Activated CD4-positive, alpha-beta T cell treated with anti-CD3 and anti-CD28 coated beads, Interleukin-2, amount 50 U/mL, for 24 hours (primary cell): ENCODE measurements at regions not wholly inside any gene's neighbourhood (a gene's known extent, or its start where the extent isn't known, plus 50 kb on each side); places are given as distances from the start of the nearest gene placed in this dataset.

Experiments used
- DNase-seq, 2 donors: peaks; one replicate each; pipeline ENCODE4 v3.0.0-alpha.2; 2020; ENCODE audit warnings: low read depth in 1 of 2, low spot score in 1 of 2

DNA sequence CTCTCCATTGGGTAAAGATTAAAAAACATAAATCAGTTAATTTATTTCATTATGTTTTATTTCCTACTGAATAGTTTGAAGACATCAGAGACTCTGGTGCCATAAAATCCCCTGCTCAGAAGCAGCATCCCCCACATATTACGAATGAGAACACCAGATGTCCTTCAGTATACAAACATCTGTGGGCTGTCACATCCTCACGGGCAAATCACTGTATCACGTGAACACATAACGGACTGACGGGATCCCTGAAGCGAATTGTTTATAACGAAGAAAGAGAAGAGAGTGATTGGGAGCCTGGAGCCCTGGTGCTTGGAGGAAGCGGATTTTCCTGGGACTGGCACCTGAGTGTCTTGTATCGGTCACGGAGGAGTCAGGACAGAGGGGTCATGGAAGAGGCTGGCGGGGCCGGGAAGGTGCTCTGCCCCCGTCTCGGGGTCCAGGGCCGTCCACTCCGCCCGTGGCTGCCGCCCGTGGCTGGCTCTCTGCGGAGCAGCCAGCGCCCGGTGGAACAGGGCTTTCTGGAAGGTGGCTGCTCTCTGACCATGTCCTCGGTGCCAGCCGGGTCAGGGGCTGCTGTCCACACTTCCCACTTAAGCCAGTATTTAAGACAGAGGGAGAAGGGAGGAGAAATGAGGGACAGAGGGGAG is 452.7 kb upstream of the FAT1 start:
- no peak for DNase-seq

GRCh38 chr4:187178084-187178483 is 454.4 kb upstream of the FAT1 start:
- no peak for DNase-seq

DNA sequence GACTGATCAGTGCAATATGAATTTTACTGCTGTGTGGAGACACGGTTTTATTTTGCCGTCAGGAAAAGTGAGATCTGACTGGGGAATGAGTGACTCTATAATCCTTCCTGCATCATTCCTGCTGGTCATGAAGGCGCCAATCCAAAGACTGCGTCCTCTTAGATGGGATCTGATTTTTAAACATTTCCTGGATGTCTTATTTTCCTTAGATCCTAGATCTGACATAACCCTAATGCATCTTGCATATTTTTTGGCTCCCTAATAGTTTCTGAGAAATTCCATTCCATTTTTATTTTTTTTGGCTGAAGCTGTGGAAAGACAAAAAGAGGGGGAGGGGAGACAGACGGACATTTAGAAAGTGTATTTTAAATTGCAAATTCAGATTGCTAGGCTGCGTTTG is 454.9 kb upstream of the FAT1 start:
- DNase-seq = no peak

- DNase-seq = no peak
These were observed 455.7 kb upstream of the FAT1 start for GRCh38 chr4:187179086-187180058.

- DNase-seq = no peak
These were observed 457.4 kb upstream of the FAT1 start for GRCh38 chr4:187181054-187181453.

- no peak for DNase-seq
These were observed 459.7 kb upstream of the FAT1 start for GRCh38 chr4:187183346-187183745.

DNA sequence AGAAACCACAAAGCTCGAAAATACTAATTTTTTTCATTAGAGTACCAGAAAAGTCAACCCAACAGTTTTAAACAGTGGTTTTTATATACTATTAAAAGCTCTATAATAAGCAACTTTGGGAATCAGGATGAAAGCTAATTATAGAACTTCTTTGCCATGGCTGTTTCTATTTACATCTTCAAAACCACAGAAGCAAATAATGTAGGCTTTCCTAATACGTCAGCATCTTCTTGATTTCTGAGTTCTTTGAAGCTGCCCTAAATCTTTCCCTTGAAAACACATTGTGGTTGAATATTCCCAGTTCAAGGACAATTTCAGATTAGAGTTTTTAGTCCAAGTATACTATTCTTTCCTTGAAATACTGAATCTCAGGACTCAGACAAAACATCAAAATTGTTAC is 460.2 kb upstream of the FAT1 start:
- no peak for DNase-seq

GRCh38 chr4:187184508-187184907 is 460.9 kb upstream of the FAT1 start:
- DNase-seq = no peak

DNA sequence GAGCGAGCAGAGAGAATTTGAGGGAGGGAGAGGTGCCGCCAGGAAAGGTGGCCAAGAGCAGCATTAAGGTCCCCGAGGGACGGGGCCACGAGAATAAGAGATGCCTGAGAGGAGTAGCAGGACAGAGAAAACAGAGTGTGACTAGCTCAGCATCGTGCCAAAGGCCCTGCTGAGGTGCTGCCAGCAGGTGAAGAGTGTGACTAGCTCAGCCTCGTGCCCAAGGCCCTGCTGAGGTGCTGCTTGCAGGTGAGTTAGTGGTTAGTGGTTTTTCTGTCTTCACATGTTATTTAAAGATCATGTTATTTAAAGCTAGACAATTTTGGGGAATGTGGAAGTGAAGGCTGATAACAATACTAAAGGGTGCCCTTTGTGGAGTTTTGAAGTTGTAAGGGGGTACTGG is 464.5 kb upstream of the FAT1 start:
- no peak for DNase-seq

DNA sequence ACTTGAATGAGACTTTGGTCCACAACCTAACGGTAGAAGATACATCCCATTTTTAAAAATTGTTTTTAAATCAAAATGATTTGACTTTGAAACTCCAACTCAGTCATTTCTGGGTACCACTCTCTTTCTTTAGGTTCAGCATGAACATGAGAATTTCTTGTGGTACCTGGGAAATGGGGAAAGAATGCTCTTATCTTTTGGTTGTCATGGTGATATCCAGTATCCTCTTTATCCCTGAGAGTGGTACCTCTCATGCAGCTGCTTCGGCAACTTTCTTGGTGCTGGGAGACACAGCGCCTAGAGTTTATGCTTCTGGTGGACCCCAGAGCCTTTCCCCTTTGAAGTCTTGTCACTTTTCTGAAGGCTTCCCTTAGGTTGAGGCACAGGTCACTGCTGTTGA is 465.1 kb upstream of the FAT1 start:
- DNase-seq = no peak

DNA sequence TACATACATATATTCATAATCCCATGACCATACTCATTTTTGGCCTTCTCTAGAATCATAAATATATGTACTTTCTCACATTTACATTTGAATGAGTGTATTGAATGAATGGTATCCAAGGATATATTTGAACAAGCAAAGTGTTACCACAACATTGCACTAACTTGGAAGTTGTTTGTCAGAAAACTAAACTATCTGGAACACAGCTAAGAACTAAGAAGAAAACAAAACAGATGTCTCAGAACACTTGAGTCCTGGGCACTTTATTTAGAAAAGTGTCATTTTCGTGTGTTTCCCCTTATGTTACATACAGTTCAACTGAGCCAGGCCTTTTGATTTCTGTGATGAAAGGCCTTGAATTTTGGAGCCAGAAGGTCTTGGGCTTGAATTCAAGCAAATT is 466.7 kb upstream of the FAT1 start:
- no peak for DNase-seq

- DNase-seq = no peak
These were observed 468.0 kb upstream of the FAT1 start for GRCh38 chr4:187191676-187192075.

DNA sequence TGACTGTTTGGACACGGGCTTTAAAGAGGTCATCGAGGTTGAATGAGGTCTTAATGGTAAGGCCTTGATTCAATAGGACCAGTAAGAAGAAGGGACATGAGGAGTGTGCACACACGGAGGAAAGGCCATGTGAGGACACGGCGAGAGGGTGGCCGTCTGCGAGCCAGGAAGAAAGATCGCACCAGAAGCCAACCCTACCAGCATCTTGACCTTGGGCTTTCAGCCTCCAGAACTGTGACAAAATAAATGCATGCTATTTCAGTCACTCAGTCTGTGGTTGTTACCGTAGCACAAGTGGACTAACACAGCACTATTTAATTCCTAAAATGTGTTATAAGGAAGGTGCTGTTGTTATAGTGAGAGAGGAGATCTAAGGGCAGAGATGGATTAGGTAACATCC is 468.6 kb upstream of the FAT1 start:
- no peak for DNase-seq

DNA sequence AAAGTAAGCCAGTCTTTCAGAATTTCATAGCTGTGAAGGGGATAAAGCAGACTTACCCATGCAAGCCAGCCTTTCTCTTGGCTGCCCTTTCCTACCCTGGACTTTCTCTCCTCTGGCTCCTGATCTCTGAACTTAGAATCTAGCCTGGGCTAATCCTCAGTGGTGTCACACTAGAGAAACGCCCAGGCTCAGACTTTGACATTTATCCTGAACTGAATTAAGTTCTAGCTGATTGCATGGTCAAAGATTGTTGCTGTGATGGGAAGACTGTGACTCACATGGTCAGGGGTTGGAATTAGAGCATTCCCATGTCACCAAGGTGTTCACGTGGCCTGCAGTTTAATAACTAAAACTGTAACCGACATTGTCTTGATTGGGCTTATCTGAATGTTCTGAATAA is 469.5 kb upstream of the FAT1 start:
- no peak for DNase-seq

DNA sequence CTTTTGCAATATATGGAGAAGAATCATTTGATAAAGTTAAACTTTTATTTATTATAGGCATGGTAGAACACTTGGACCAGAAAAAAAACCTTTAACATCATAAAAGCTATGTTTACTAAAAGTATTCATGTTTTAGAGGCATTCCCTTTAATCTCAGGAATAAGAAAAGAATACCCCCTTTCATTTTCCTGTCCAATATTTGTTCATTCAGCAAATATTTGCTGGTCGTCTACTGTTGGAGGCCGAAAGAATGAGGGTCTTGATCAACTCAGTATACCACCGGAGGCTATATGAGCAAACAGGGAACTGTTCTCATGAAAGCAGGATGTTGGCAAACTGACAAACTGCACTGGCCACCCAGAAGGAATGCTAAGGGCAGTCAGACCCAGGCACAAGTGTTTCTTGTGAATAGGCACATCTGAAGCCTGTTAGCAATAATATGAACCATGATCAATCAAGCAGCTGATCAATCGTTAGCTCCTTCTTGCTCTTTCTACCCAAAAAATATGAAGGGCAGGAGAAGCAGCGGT is 480.8 kb upstream of the FAT1 start:
- no peak for DNase-seq

DNA sequence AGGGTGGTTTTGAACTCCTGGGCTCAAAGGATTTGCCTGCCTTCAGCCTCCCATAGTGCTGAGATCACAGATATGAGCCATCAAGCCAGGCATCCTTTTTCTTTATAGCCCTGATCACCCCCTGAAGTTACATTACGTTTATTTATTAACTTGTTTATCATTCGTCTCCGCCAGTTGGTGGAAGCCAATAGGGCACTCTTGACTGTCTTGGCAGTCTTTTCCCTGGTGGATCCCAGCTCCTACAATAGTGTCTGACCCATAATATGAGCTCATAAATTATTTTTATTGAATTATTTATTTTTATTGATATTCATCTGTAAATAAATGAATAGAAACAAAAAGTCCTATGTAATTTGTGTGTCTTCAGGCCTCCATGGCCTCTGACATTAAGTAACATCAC is 484.3 kb upstream of the FAT1 start:
- DNase-seq = no peak

DNA sequence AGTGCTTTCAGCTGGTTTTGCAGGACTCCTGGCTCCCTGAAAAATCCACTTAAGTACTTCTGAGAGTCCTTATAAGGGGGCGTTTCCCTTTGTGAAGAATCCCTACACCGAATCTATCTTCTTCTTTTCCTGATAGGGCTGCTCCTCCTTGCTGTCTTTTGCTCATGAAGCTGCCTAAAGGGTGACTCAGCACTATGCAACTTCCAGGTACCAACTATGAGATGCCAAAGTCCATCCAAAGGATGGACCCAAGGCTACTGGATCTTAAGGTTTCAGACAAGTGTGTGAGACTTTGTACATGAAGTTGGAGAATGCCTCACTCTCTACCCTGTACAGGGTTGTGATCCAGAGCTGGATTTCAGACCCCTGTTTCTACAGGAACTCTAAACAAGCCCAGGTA is 485.0 kb upstream of the FAT1 start:
- no peak for DNase-seq

GRCh38 chr4:187209921-187210613 is 486.4 kb upstream of the FAT1 start:
- no peak for DNase-seq

GRCh38 chr4:187212446-187213080 is 488.9 kb upstream of the FAT1 start:
- no peak for DNase-seq

DNA sequence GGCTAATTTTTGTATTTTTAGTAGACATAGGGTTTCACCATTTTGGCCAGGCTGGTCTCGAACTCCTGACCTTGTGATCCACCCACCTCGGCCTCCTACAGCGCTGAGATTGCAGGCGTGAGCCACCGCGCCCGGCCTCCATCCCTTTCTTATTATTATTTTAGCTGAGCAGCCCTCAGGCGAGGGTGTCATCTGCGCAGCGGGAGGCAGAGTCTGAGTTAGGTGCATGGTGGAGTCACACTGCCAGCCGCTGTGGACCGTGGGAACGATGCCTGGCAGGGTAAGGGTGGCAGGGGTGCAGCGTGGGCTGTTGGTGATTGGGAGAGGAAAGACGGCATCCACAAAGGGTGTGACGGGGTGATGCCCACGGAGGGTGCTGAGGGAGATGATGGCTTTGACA is 491.8 kb upstream of the FAT1 start:
- no peak for DNase-seq

DNA sequence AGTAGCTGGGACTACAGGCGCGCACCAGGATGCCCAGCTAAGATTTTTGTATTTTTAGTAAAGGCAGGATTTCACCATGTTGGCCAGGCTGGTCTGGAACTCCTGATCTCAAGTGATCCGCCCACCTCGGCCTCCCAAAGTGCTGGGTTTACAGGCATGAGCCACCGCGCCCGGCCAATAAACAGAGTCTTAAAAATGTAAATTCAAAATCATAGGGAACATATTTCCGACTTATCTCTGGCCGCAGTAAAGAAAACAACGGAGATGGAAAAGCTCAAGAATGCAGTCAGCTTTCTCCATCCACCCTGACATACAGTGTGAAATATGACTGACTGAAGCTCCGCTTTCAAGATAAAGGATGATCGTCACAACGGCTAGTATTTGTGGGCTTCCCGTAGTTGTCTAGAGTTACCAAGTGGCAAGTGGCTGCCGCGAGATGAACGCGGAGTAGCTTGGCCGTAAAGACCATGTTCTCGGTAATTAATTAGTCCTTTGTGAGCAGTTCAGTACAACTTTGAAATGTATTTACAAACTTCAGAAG is 495.1 kb upstream of the FAT1 start:
- DNase-seq = no peak
